Gastroesophageal sphincter (tissue), 3 donors: ENCODE measurements at regions not wholly inside any gene's neighbourhood (a gene's known extent, or its start where the extent isn't known, plus 50 kb on each side); places are given as distances from the start of the nearest gene placed in this dataset.

Source experiments
- EP300 ChIP-seq: sonication (generic); formaldehyde crosslinking; IDR thresholded peaks from one replicate; pipeline ENCODE4 v1.6.1; 2017; ENCODE audit warnings: antibody characterized with exemption, mild to moderate bottlenecking
- POLR2AphosphoS5 ChIP-seq: sonication (generic); formaldehyde crosslinking; IDR thresholded peaks from one replicate; pipeline ENCODE4 v1.6.1; 2017; ENCODE audit warnings: antibody characterized with exemption
- TF ChIP-seq, protein P1 (sequence below), 4 experiments: fragments of 200-600 bp in 2 of 4; fragments of 450-650 bp in 2 of 4; sonication (generic) in 1 of 4; IDR thresholded peaks; one replicate each; pipeline ENCODE4 v1.5.1; 2017 to 2019; ENCODE audit warnings: antibody characterized with exemption in 4 of 4, mild to moderate bottlenecking in 2 of 4, moderate library complexity in 2 of 4

DNA sequence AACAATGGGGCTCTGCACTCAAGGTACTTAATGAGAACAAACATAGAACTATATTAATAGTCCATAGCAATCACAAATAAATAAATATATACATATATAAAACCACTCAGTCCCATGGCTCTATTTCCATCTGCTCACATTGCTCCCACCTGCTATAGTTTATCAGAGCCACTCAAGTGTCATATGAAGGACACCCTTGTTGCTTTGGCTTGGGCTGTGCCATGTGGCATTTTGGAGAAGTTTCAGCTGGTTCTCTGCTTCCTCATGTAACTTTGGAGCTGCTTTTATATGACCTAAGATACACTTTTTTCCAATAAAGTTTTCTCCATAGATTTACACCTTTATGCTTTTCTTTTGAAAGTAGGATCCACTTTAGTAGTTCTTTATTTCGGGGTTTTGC, 126.4 kb downstream of the KCNJ2 start:
- TF ChIP-seq, protein P1, sequence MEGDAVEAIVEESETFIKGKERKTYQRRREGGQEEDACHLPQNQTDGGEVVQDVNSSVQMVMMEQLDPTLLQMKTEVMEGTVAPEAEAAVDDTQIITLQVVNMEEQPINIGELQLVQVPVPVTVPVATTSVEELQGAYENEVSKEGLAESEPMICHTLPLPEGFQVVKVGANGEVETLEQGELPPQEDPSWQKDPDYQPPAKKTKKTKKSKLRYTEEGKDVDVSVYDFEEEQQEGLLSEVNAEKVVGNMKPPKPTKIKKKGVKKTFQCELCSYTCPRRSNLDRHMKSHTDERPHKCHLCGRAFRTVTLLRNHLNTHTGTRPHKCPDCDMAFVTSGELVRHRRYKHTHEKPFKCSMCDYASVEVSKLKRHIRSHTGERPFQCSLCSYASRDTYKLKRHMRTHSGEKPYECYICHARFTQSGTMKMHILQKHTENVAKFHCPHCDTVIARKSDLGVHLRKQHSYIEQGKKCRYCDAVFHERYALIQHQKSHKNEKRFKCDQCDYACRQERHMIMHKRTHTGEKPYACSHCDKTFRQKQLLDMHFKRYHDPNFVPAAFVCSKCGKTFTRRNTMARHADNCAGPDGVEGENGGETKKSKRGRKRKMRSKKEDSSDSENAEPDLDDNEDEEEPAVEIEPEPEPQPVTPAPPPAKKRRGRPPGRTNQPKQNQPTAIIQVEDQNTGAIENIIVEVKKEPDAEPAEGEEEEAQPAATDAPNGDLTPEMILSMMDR (IDR thresholded peaks at IDR 0.05) = no peak
- TF ChIP-seq EP300 = no peak
- no peak for TF ChIP-seq POLR2AphosphoS5
